NK-92 treated with Interleukin-12 subunit alpha and Interleukin-12 subunit beta, amount 100 ng/mL, for 24 hours (cell line): ENCODE measurements at regions not wholly inside any gene's neighbourhood (a gene's known extent, or its start where the extent isn't known, plus 50 kb on each side); places are given as distances from the start of the nearest gene placed in this dataset.

Experiments used
- DNase-seq: peaks from one replicate; lab custom pipeline; 2025; lab: John Stamatoyannopoulos, UW

- DNase-seq: no peak
These were observed 277.1 kb downstream of the BRINP1 start for GRCh38 chr9:119092125-119092524.

DNA sequence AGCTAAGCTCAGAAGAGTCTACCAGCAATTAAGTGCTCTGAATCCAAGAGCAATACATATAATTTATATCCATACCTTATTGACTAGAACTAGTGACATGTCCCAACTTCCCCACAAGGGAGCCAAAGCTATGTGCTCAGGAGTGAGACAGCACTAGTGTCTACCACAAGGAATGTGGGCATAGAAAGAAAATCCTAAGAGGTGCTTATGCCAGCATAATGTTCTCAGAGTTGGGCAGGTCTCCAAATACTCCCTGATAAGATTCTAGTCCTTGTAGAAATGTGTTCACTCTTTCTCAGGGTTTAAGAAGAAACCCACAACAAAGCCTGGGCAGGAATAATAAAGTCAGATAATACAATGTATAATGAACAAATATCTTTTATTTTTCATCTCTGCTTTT lies 275.1 kb downstream of the BRINP1 start:
- no peak for DNase-seq

DNA sequence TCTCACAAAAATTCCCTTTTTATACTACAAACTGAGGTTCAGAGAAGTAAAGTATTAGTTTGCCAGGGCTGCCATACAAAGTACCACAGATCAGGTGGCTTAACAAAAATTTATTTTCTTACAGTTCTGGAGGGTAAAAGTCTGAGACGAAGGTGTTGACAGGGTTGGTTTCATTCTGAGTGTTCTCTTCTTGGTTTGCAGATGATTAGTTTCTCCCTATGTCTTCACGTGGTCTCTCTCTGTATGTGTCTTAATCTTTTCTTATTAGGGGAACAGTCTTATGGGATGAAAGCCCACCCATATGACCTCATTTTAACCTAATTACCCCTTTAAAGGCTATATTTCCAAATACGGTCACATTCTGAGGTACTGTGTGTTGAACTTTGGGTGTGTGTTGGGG lies 274.2 kb downstream of the BRINP1 start:
- DNase-seq: no peak

GRCh38 chr9:119101048-119101447 lies 268.2 kb downstream of the BRINP1 start:
- DNase-seq: no peak

GRCh38 chr9:119114681-119115080 lies 254.6 kb downstream of the BRINP1 start:
- DNase-seq: no peak
